Left ventricle myocardium inferior (tissue), 1 donor: ENCODE measurements at regions not wholly inside any gene's neighbourhood (a gene's known extent, or its start where the extent isn't known, plus 50 kb on each side); places are given as distances from the start of the nearest gene placed in this dataset.
A peak's percentile ranks its signal among the peaks of the same experiment; 100 is the strongest.
"Not testable (repeated sequence)": the region's sequence is repeated elsewhere in the genome, so short reads cannot be mapped to it uniquely, and the experiment has no call there.

Experiments
- DNase-seq: peaks from one replicate; pipeline ENCODE4 v3.0.0-alpha.2; 2020
- H3K27ac ChIP-seq: fragments of 200-600 bp; replicated peaks from 2 replicates; pipeline ENCODE4 v1.8.0; 2021
- H3K27me3 ChIP-seq: fragments of 200-600 bp; 2 replicates; pipeline ENCODE4 v1.8.0; 2021; ENCODE audit warnings: low read depth
- H3K36me3 ChIP-seq: fragments of 200-600 bp; 2 replicates; pipeline ENCODE4 v1.8.0; 2021
- H3K4me1 ChIP-seq: fragments of 200-600 bp; 2 replicates; pipeline ENCODE4 v1.8.0; 2021
- H3K4me3 ChIP-seq: fragments of 200-600 bp; 2 replicates; pipeline ENCODE4 v1.8.0; 2021; ENCODE audit warnings: mild to moderate bottlenecking, moderate library complexity
- H3K9me3 ChIP-seq: fragments of 200-600 bp; replicated peaks from 2 replicates; pipeline ENCODE4 v1.8.0; 2021
- intact Hi-C: fragments of 100-400 bp; cut with micrococcal nuclease; formaldehyde crosslinking; loops from one replicate; pipeline ENCODE4 v1.11.0; 2022
- TF ChIP-seq, protein P1 (sequence below): fragments of 200-600 bp; IDR thresholded peaks from 2 replicates; pipeline ENCODE4 v1.8.0; 2021; ENCODE audit warnings: antibody characterized with exemption, mild to moderate bottlenecking, borderline replicate concordance
- donor health status: DM: no; HTN: yes; CAD: no; lungs with severe emphysema.

DNA sequence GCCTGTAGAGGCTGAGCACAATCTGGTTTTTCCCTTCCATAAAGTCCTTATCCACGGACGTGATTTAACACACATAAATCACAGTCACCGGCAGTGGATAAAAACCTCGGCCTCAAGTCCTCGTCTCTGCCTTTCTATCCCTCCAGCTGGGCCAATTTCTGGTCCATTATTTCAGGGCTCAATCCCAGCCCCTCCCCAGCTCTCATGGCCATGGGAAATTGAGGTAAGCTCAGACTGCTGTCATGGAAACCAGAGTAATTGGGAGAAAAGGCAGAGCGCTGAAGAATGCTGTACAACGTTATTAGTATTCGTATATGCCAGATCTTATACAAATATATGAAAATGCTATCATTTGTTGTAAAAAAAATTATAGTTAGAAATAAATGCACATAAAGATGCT is 86.2 kb upstream of the USP29 start:
- peaks cover 14% of the 10 kb centered on the region for H3K9me3 ChIP-seq
- intact Hi-C loops = no loop called here
- no peak overlapping the region for H3K4me3 ChIP-seq
- no peaks in the 10 kb centered on the region for H3K36me3 ChIP-seq
- no peaks in the 10 kb centered on the region for H3K4me1 ChIP-seq
- TF ChIP-seq, protein P1, sequence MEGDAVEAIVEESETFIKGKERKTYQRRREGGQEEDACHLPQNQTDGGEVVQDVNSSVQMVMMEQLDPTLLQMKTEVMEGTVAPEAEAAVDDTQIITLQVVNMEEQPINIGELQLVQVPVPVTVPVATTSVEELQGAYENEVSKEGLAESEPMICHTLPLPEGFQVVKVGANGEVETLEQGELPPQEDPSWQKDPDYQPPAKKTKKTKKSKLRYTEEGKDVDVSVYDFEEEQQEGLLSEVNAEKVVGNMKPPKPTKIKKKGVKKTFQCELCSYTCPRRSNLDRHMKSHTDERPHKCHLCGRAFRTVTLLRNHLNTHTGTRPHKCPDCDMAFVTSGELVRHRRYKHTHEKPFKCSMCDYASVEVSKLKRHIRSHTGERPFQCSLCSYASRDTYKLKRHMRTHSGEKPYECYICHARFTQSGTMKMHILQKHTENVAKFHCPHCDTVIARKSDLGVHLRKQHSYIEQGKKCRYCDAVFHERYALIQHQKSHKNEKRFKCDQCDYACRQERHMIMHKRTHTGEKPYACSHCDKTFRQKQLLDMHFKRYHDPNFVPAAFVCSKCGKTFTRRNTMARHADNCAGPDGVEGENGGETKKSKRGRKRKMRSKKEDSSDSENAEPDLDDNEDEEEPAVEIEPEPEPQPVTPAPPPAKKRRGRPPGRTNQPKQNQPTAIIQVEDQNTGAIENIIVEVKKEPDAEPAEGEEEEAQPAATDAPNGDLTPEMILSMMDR = no peak
- no peak overlapping the region for H3K27ac ChIP-seq
- DNase-seq = no peak
- no peaks in the 10 kb centered on the region for H3K27me3 ChIP-seq

DNA sequence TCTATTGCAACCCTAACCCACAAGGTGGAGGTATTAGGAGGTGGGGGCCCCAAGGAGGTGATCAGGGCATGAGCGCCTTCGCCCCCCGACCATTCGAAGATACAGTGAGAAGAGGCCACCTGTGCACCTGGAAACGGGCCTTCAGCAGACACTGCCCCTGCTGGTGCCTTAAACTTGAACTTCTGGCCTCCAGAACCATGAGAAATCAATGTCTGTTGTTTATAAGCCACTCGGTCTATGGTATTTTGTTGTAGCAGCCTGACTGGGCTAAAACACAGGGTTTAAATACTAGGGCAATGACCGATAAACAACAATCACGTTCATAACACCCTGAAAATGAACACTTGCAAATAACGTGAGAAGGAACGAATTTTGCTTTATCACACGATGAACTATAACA is 85.2 kb upstream of the USP29 start:
- TF ChIP-seq, protein P1 = no peak
- Histone ChIP-seq H3K9me3 (peaks cover 17% of the 10 kb centered on the region), H3K27ac (no peak overlapping the region), H3K27me3 (no peaks in the 10 kb centered on the region), H3K4me1 (no peaks in the 10 kb centered on the region), H3K36me3 (no peaks in the 10 kb centered on the region), H3K4me3 (no peak overlapping the region)
- intact Hi-C loops = no loop called here
- DNase-seq = no peak

DNA sequence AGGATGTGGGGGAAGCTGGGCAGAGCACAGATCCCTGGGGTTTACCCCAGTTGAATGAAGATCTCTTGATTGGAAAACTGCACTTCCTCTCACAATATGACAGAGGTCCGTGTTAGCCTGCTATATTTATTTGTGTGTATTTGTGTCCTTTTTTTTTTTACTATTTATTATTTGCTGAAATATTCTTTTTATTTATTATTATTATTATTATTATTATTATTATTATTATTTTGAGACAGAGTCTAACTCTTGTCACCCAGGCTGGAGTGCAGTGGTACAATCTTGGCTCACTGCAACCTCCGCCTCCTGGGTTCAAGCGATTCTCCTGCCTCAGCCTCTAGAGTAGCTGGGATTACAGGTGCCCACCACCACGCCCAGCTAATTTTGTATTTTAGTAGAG is 84.0 kb upstream of the USP29 start:
- H3K9me3 ChIP-seq = peaks cover 16% of the 10 kb centered on the region
- H3K27ac ChIP-seq, H3K4me1 ChIP-seq, DNase-seq, H3K4me3 ChIP-seq, H3K36me3 ChIP-seq, intact Hi-C loops, H3K27me3 ChIP-seq: not testable (repeated sequence)

DNA sequence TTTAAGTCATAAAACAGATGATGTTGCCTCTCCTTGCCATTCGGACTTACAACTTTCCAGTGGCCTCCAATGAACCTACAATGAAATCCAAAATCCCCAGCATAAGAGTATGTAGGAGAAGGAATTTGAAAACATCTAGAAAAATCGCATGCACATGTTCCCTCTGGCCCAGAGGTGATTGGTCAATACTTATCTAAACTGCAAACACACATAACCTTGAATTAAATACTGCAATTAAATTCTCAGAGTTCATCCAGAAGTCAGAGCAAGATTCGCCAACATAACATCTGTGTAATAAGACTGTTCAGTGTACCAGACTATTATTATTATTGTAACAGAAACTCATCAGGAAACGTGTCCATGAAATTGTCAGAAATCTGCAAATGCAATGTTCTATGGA is 82.2 kb upstream of the USP29 start:
- TF ChIP-seq, protein P1 = no peak
- no peak overlapping the region for H3K27ac ChIP-seq
- intact Hi-C loops = no loop called here
- no peaks in the 10 kb centered on the region for H3K36me3 ChIP-seq
- no peak for DNase-seq
- H3K4me1 ChIP-seq = no peaks in the 10 kb centered on the region
- H3K27me3 ChIP-seq = no peaks in the 10 kb centered on the region
- no peak overlapping the region for H3K4me3 ChIP-seq
- peaks cover 16% of the 10 kb centered on the region for H3K9me3 ChIP-seq

DNA sequence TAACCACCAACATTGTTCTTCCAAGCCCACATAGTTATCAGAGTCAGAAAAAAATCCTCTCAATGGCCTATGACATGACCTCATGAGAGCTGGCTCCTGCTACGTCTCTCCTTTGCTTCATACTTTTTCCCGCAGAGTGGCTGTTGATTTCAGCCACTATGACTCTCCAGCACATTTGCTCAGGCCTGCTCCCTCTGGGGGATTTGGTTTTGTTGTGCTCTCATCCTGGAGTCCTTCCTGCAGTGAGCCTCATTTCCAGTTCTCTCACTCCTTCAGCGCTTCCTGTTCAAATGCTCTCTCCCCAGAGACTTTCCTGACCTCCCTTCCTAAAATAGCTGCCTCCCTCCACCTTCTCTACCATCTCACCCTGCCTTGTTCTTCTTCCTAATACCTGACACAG is 72.0 kb upstream of the USP29 start:
- Histone ChIP-seq H3K36me3 (no peaks in the 10 kb centered on the region), H3K9me3 (peaks cover 24% of the 10 kb centered on the region), H3K4me1 (no peaks in the 10 kb centered on the region), H3K27ac (no peak overlapping the region), H3K27me3 (no peaks in the 10 kb centered on the region), H3K4me3 (no peak overlapping the region)
- intact Hi-C loops = no loop called here
- peak; percentile 15 for DNase-seq
- TF ChIP-seq, protein P1 = no peak

DNA sequence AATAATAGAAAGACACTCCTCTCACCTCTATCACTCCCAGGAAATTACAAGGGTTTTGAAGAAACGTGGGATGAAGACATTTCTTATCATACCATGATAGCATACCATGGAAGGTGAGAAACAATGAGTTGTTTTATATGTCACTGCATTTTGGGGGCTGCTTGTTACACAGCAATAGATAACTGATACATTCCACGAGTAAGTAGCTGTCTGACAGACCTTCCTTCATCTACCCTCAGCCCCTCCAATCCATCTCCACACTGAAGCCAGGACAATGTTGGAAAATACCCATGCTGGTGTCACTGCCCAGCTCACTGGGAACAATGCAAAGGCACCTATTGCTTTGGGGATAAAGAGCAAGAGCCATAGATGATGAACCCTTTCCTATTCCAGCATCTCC is 68.9 kb upstream of the USP29 start:
- no peak for DNase-seq
- Histone ChIP-seq H3K4me3 (no peak overlapping the region), H3K9me3 (peaks cover 25% of the 10 kb centered on the region), H3K36me3 (no peaks in the 10 kb centered on the region), H3K27me3 (peaks cover 19% of the 10 kb centered on the region), H3K27ac (no peak overlapping the region), H3K4me1 (no peaks in the 10 kb centered on the region)
- intact Hi-C loops = no loop called here
- TF ChIP-seq, protein P1 = no peak
